Astrocyte of the cerebellum (primary cell): ENCODE measurements at regions not wholly inside any gene's neighbourhood (a gene's known extent, or its start where the extent isn't known, plus 50 kb on each side); places are given as distances from the start of the nearest gene placed in this dataset.

Experiments
- DNase-seq: peaks from one replicate; pipeline ENCODE4 v3.0.0-alpha.2; 2011; ENCODE audit warnings: low read depth
- H3K4me3 ChIP-seq: 2 replicates; pipeline ENCODE4 v1.5.1; 2011; ENCODE audit warnings: mild to moderate bottlenecking, low read depth, low read length, moderate library complexity
- in situ Hi-C: cut with HindIII; loops from 2 replicates; pipeline ENCODE4 v1.10.0; 2017; ENCODE audit warnings: low sequenced_read_pairs
- TF ChIP-seq, protein P1 (sequence below): IDR thresholded peaks from 2 replicates; pipeline ENCODE4 v1.5.1; 2012; ENCODE audit warnings: low read length, low read depth, moderate library complexity, mild to moderate bottlenecking; ENCODE audit errors: missing control alignments

GRCh38 chr1:79396901-79397300, 390.4 kb upstream of the ADGRL4 start:
- TF ChIP-seq, protein P1, sequence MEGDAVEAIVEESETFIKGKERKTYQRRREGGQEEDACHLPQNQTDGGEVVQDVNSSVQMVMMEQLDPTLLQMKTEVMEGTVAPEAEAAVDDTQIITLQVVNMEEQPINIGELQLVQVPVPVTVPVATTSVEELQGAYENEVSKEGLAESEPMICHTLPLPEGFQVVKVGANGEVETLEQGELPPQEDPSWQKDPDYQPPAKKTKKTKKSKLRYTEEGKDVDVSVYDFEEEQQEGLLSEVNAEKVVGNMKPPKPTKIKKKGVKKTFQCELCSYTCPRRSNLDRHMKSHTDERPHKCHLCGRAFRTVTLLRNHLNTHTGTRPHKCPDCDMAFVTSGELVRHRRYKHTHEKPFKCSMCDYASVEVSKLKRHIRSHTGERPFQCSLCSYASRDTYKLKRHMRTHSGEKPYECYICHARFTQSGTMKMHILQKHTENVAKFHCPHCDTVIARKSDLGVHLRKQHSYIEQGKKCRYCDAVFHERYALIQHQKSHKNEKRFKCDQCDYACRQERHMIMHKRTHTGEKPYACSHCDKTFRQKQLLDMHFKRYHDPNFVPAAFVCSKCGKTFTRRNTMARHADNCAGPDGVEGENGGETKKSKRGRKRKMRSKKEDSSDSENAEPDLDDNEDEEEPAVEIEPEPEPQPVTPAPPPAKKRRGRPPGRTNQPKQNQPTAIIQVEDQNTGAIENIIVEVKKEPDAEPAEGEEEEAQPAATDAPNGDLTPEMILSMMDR, result no peak
- no peak for DNase-seq
- in situ Hi-C loops, result no loop called here
- no peak overlapping the region for H3K4me3 ChIP-seq

GRCh38 chr1:79388694-79389361, 382.3 kb upstream of the ADGRL4 start:
- TF ChIP-seq, protein P1, result no peak
- no peak for DNase-seq
- in situ Hi-C loops, result no loop called here
- H3K4me3 ChIP-seq, result no peak overlapping the region

- TF ChIP-seq, protein P1, result no peak
- H3K4me3 ChIP-seq, result no peak overlapping the region
- DNase-seq, result no peak
- in situ Hi-C loops, result no loop called here
Measured at GRCh38 chr1:79386730-79387129, 380.2 kb upstream of the ADGRL4 start.

DNA sequence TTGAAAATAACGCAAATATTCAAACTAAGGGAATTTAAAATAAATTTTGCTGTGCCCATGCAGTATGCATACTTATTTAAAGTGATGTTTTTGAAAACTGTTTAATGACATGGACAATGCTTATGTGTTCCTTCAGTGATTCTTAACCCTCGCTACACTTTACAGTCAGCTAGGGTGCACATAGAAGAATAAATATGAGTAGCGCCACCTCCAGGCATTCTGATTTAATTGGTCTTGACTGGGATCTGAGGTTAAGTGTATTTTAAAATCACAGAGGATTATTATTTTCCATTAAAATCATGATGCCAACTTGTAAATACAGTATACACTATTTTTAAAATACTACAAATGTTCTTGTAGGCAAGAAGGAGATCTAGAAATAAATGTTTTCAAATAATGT, 373.5 kb upstream of the ADGRL4 start:
- in situ Hi-C loops, result loop anchor here (5.0 kb wide), 1 partner anchor 47 kb away; no protein-coding TSS in a partner anchor
- H3K4me3 ChIP-seq, result no peak overlapping the region
- no peak for DNase-seq
- TF ChIP-seq, protein P1, result no peak

- TF ChIP-seq, protein P1, result no peak
- DNase-seq, result no peak
- H3K4me3 ChIP-seq, result no peak overlapping the region
- in situ Hi-C loops, result no loop called here
Measured at GRCh38 chr1:79376106-79376505, 369.6 kb upstream of the ADGRL4 start.

GRCh38 chr1:79375352-79375751, 368.8 kb upstream of the ADGRL4 start:
- DNase-seq, result no peak
- no peak overlapping the region for H3K4me3 ChIP-seq
- TF ChIP-seq, protein P1, result no peak
- in situ Hi-C loops, result no loop called here

GRCh38 chr1:79374397-79374796, 367.9 kb upstream of the ADGRL4 start:
- DNase-seq, result no peak
- no peak overlapping the region for H3K4me3 ChIP-seq
- in situ Hi-C loops, result no loop called here
- TF ChIP-seq, protein P1, result no peak
